ENCODE measurements at regions not wholly inside any gene's neighbourhood (a gene's known extent, or its start where the extent isn't known, plus 50 kb on each side); places are given as distances from the start of the nearest gene placed in this dataset.

DNA sequence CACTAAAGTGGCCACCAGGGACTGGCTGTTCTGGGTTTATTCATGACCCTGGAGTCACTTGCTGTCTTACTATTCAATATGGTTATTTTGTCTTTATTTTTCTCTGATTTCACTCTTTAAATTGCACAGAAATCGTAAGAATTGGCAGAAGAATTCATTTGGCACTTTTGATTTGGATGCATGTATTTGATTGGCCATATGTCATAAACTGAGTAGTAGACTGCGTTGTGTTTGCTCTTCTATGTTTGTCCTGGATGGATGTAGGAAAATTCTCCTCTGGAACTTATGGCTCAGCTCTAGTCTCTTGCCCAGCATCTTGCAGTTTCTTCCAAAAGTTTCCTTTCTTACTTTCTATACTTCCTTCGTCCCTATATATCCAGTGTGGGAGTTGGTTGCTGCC, 452.7 kb downstream of the GATA3 start:
- TF ChIP-seq, protein P1, sequence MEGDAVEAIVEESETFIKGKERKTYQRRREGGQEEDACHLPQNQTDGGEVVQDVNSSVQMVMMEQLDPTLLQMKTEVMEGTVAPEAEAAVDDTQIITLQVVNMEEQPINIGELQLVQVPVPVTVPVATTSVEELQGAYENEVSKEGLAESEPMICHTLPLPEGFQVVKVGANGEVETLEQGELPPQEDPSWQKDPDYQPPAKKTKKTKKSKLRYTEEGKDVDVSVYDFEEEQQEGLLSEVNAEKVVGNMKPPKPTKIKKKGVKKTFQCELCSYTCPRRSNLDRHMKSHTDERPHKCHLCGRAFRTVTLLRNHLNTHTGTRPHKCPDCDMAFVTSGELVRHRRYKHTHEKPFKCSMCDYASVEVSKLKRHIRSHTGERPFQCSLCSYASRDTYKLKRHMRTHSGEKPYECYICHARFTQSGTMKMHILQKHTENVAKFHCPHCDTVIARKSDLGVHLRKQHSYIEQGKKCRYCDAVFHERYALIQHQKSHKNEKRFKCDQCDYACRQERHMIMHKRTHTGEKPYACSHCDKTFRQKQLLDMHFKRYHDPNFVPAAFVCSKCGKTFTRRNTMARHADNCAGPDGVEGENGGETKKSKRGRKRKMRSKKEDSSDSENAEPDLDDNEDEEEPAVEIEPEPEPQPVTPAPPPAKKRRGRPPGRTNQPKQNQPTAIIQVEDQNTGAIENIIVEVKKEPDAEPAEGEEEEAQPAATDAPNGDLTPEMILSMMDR (IDR thresholded peaks at IDR 0.05; ENCODE audit: poor library complexity) = no peak
- no peak for TF ChIP-seq EZH2phosphoT487 (IDR thresholded peaks at IDR 0.05; ENCODE audit: low read depth, severe bottlenecking, unreplicated experiment)
